ENCODE measurements at regions not wholly inside any gene's neighbourhood (a gene's known extent, or its start where the extent isn't known, plus 50 kb on each side); places are given as distances from the start of the nearest gene placed in this dataset.
"Not testable (repeated sequence)": the region's sequence is repeated elsewhere in the genome, so short reads cannot be mapped to it uniquely, and the experiment has no call there.

DNA sequence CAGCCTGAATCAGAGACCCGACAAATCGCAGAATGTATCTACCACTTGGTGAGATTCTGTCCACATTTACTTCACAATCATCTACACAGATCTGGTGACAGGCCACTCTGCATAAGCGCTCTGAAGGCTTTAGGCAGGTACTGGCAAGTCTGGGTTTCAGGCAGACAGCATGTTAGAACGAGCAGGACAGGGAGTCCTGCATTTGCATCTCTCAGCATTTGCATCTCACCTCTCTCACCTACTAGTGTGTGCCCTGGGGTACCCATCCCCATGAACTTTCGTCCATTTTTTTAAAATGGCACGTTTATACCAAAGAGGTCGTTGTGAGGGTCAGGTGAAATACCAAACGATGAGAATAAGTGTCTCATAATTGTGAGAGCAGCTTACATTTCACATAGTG is 108.2 kb downstream of the SPATA31A1 start:
- peak overlapping the region; percentile 60 for H3K4me3 ChIP-seq (ENCODE audit: low read depth, low read length)
- not testable (repeated sequence) for DNase-seq (ENCODE audit: low read depth)

DNA sequence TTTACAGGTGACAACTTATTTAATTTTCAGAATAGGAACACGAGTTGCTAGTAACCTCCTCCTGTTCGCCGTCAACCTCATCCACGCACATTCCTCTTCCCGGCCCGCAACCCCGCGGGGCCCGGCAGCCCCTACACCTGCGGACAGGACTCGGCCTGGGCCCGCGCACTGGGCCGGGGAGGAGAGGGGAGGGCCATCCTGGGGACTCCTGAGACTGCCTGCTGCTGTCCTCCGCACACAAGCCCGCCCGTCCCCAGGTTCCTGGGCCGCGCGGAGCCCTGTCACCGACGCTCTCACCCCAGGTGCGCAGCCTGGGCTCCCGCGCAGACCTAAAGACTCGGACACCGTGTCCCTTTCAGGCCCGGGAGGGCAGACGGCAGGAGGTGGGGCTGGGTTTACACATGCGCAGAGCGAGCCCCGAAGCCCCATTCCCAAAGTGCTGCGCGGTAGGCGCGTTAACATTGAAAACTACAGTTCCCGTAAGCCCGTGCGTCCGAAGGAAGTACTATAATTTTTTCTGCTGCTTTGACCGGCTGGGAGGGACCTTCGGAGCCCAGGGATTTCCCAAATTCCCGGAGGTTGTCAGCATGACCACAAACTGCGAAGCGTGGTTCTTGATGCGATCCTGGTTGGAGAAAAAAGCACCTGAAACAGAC is 108.8 kb downstream of the SPATA31A1 start:
- H3K4me3 ChIP-seq (ENCODE audit: low read depth, low read length): peak overlapping the region; percentile 60
- DNase-seq (ENCODE audit: low read depth): peak; percentile 90

DNA sequence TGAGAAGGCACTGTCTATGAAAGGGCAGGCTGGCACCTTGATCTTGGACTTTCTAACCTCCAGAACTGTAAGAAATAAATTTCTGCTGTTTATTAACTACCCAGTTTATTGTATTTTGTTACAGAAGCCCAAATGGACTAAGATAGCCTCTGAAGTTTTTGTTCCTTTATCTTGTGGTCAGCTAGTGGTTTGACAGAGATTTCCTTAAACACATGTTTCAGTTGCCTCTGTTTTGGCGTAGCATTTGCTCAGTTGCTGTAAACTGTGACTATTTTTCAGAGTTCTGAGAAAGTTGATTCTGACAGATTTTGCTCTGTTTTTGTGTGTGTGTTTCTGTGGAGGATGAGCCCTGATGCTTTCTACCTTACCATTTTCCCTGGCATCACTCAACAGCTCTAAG is 119.0 kb downstream of the SPATA31A1 start:
- not testable (repeated sequence) for H3K4me3 ChIP-seq (ENCODE audit: low read depth, low read length); DNase-seq (ENCODE audit: low read depth)

DNA sequence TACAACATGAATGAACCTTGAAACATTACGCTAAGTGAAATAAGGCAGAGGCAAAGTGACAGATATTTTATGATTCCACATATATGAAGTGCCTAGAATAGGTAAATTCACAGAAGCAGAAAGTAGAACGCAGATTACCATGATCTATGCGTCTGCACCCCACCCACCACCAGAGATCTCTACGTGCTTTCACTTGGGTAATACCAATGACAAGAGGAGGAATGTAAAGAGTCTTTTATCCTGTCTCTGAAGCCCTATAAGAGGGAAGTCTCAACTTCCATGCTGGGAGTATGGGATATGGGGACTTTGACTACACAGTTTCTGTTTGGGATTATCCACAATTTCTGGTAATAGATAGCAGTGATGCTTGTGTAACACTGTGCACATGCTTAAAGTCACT is 127.6 kb downstream of the SPATA31A1 start:
- DNase-seq (ENCODE audit: low read depth); H3K4me3 ChIP-seq (ENCODE audit: low read depth, low read length): not testable (repeated sequence)

DNA sequence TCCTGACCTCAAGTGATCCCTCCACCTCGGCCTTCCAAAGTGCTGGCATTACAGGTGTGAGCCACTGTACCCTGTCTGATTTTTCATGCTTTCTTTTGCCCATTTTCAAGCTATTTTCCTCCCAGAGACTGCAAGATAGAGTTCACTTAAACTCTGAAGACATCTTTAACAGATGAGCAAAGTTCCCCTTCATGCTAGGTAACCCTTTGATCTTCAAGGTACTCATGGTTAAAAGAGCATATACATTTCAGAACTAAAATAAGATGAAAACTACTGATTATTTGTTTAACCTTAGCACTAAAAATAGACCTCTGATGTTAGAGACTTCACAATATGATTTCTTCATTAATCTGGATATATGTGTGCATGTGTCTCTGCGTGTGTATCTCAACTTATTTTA is 128.4 kb downstream of the SPATA31A1 start:
- not testable (repeated sequence) for DNase-seq (ENCODE audit: low read depth); H3K4me3 ChIP-seq (ENCODE audit: low read depth, low read length)

DNA sequence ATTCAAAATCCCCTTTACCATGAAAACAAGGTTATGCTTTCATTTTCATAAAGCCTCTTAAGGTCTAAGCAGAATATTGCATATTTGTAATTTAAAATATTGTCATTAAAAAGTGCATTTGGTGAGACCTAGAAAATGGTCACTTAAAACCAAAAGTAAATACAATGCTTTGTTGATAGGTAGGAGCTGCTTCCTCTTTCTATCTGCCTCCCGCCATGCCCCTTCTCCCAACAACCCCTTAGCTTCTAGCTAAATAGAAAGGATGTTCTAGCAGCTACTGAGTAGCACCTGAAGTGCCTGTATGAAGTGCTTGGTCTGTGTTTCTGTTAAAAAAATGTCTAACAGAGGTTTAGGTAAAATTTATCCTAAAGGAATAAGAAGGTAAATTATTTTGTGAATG is 128.8 kb downstream of the SPATA31A1 start:
- H3K4me3 ChIP-seq (ENCODE audit: low read depth, low read length); DNase-seq (ENCODE audit: low read depth): not testable (repeated sequence)

DNA sequence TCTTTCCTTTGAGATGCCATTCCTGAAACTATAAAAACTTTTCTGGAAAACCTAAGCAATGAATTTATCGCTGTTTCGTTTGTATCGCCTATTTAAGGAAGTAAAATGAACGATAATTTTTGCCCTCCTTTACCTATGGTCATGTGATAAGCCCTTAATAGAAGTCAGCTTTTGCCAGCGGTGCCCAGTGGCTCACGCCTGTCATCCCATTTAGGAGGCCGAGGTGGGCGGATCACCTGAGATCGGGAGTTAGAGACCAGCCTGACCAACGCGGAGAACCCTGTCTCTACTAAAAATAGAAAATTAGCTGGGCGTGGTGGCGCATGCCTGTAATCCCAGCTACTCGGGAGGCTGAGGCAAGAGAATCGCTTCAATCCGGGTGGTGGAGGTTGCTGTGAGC is 132.0 kb downstream of the SPATA31A1 start:
- DNase-seq (ENCODE audit: low read depth); H3K4me3 ChIP-seq (ENCODE audit: low read depth, low read length): not testable (repeated sequence)

DNA sequence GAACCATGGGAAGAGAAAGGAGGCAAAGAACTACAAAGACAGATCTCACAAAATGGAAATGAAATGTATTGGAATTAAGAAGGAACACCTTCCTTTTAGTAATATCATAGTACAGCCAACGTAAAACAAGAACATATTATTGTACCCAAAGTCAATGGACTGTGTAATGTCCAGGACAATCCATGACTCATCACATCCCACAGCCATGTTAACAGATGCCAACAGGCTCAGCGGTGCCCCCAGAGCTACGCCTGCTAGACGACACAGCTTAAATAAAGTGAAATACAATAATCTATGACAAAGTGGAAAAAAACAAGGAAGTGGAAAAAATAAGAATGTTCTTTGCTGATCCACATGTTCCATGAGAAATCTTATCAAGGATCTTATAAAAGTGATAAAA is 140.8 kb downstream of the SPATA31A1 start:
- H3K4me3 ChIP-seq (ENCODE audit: low read depth, low read length); DNase-seq (ENCODE audit: low read depth): not testable (repeated sequence)

DNA sequence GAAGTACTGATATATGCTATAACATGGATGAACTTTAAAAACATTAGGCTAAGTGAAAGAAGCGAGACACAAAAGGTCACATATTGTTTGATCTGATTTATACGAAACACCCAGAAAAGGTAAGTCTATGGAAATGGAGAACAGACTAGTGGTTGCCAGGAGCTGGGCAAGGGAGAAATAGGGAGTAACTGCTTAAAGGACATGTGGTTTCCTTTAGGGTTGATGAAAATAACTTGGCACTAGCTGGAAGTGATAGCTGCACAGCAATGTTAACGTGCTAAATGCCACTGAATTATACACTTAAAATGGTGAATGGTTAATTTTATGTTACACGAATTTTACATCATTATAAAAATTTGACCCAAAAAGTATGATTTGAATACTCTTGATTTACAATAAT is 147.7 kb downstream of the SPATA31A1 start:
- not testable (repeated sequence) for DNase-seq (ENCODE audit: low read depth); H3K4me3 ChIP-seq (ENCODE audit: low read depth, low read length)

DNA sequence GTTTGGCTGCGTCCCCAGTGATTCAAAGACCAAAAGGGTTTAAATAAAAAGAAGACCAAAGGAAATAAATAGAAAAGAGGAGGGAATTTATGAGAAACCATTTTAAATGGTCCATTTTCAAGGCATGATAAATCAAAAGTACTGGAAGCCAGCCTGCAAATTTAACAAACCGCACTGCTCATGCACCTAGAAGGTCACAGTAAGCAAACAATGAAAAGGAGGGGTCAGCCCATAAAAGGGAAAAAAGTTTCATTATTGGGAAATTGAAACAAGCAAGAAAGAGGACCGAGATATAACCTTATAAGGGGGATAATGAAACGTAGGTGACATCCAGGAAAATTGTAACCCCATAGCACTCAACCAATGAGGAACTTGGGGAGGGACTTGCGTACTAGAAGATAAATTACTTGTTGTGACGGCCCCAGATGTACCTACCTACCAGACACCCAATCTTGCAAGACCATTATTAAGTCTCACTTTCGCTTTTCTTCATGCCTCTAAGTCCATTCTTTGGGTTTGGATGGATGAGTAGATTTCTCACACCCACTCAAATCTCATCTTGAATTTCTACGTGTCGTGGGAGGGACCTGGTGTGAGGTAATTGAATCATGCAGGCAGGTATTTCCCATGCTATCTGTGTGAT is 172.0 kb downstream of the SPATA31A1 start:
- H3K4me3 ChIP-seq (ENCODE audit: low read depth, low read length); DNase-seq (ENCODE audit: low read depth): not testable (repeated sequence)

DNA sequence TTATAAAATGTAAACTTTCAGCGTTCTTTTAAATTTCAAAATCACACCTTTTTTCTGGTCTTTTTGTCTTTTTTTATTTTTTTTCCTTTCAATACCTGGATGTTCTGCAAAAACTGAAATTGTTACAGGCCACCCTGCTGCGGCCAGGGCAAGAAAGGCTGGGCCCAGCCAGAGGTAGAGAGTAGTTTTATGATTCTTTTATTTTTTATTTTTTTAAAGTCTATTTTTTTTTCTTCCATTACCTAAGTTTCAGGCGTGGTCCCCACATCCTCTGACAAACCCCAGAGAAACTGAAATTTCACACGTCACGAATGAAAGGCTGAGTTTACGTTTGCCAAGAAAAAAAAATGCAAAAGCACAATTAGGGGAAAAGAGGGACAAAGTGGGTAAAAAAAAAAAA is 177.1 kb downstream of the SPATA31A1 start:
- H3K4me3 ChIP-seq (ENCODE audit: low read depth, low read length); DNase-seq (ENCODE audit: low read depth): not testable (repeated sequence)

DNA sequence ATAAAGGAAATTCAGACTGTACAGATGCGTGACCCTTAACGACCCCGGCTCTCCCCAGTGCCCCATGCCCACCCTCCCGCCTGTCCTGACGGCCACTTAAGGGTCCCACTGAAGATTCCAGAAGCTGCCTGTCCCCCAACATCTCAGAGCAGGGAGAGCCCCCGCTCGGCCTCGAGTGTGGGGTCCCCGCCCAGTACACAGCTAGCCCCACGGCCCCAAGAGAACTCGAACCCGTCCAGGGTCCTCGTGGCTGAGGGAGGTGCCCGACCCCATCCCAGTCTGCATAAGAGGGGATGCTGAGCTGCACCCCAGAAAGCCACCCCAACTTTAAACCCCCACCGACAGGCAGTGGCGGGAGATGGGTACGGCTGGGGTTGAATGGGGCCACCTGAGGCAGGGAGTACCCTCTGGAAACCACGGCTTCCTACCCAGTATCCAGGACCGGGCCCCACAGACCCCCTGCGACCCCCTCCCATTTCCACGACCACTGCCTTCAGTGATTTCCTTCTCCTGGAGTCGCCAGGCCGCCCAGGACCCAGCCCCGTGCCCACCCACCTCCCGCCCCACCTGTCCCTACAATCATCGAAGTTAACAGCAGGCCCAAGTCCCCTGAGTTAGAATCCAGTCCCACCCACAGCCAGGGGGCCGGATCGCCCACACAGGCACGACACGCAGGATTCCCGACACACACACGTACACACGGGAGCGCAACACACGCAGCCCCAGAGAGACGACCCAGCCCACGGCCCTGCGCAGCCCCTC is 177.7 kb downstream of the SPATA31A1 start:
- not testable (repeated sequence) for H3K4me3 ChIP-seq (ENCODE audit: low read depth, low read length); DNase-seq (ENCODE audit: low read depth)

DNA sequence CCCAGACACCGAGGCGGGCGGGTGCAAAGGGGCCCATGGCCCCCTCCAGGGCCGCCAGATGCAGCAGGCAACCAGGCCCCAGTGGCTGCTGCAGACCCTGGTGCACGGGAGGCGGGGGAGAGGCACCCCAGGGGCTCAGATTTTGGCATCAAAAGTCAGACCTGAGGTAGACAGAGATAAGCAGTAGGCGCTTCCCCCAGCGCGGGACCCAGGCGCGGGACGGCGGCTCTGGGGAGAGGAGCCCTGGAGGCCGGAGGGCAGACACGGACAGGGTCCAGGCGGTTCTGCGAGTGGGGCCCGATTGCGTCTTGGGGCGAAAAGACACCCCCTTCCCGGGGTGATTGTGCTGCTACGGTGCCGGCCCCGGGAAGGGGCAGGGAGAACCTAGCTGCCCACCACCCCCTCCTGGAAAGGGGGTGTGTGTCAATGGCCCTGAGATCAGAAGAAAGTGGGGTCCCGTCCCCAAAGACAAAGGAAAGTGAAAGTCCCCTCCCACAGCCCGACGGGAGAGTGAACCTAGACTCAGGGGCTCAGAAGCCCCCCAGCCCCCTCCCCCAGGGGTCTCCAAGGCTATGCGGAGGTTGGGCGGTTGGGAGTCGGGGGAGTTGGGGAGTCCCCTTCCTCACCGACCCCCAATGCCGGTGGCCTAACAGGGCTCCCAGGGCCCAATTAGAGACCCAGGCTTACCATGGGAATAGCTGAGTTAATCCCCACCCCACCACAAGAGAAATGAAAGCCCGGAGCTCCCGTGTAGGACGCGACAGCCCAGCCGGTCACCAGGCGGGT is 178.5 kb downstream of the SPATA31A1 start:
- DNase-seq (ENCODE audit: low read depth); H3K4me3 ChIP-seq (ENCODE audit: low read depth, low read length): not testable (repeated sequence)

DNA sequence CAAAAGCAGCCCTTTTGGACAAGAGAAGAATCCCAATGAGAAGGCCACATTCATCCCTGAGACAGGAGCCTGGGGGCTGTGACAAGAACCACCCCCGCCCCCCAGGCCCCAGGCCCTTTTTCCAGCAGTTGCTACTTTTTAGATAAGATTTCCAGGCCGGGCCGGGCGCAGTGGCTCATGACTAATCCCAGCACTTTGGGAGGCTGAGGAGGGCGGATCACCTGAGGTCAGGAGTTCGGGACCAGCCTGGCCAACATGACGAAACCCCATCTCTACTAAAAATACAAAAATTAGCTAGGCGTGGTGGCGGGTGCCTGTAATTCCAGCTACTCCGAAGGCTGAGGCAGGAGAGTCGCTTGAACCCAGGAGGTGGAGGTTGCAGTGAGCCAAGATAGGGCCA is 179.4 kb downstream of the SPATA31A1 start:
- not testable (repeated sequence) for H3K4me3 ChIP-seq (ENCODE audit: low read depth, low read length); DNase-seq (ENCODE audit: low read depth)

DNA sequence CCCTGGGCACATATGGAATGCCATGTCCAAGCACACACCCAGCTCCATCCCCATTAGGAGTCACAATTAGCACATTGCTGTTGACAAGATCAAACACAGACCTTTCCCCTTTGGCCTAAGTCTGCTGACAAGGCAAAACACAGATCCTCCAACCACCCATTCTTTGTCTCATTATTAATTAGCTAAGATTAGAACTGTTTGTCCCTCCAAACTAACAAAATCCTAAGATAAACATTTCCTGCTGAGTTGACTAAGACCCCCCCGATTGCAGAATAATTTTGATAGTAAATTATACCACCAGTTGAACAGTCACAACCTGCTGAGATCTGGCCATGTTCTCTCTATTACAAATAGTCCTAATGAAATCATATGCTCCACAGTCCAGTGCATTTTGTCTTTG is 186.7 kb downstream of the SPATA31A1 start:
- DNase-seq (ENCODE audit: low read depth): not testable (repeated sequence)

DNA sequence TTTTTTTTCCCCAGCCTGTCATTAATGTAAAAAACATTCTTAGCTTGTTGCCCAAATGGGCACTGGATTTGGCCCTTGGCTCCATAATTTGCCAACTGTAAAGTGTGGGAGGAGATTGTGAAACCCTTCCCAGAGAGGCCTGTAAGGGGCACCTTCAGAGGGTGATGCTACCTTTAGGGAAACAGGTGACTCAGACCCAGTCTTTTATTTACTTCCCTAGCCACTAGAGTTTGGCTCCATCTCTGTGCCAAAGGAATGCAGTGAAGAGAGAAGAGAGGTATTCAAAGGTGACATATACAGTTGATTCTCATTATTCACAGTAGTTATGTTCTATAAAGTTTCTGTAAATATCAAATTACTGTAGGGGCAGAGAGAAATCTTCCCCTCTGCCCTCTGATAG is 189.6 kb downstream of the SPATA31A1 start:
- DNase-seq (ENCODE audit: low read depth); H3K4me3 ChIP-seq (ENCODE audit: low read depth, low read length): not testable (repeated sequence)

More for the DNA sequence above, 186.7 kb downstream of the SPATA31A1 start:
- not testable (repeated sequence) for H3K4me3 ChIP-seq (ENCODE audit: low read depth, low read length)

DNA sequence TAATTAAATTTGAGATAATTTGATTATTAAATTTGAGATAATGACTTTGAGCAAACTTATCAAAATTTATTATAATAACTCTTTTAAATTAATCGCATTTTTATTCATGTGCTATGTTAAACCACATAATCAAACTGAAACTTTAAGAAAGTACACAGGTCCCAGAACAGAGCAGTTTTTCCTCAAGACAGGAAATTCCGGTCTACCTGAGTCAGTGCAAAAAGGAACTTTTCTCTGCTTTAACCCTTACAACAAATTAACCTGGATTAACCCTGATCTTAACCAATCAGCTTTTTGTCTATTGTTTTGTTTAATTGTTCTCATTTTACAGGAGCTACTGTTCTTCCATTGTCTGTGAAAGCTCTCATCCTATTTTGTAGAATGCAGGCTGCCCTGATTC is 195.1 kb downstream of the SPATA31A1 start:
- not testable (repeated sequence) for H3K4me3 ChIP-seq (ENCODE audit: low read depth, low read length); DNase-seq (ENCODE audit: low read depth)

DNA sequence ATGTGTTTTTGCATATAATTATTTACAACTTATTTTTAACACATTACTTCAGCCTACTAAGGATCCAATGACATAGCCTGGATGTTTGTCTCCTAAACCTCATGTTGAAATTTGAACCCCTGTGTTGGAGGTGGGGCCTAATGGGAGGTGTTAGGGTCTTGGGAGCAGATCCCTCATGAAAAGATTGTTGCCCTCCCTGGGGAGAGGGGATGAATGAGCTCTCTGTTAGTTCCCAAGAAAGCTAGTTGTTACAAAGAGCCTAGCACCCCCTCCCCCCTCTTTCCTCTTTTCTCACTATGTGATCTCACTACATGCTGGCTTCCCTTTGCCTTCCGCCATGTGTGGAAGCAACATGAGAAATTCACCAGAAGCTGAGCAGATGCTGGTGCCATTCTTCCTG is 196.1 kb downstream of the SPATA31A1 start:
- DNase-seq (ENCODE audit: low read depth); H3K4me3 ChIP-seq (ENCODE audit: low read depth, low read length): not testable (repeated sequence)

DNA sequence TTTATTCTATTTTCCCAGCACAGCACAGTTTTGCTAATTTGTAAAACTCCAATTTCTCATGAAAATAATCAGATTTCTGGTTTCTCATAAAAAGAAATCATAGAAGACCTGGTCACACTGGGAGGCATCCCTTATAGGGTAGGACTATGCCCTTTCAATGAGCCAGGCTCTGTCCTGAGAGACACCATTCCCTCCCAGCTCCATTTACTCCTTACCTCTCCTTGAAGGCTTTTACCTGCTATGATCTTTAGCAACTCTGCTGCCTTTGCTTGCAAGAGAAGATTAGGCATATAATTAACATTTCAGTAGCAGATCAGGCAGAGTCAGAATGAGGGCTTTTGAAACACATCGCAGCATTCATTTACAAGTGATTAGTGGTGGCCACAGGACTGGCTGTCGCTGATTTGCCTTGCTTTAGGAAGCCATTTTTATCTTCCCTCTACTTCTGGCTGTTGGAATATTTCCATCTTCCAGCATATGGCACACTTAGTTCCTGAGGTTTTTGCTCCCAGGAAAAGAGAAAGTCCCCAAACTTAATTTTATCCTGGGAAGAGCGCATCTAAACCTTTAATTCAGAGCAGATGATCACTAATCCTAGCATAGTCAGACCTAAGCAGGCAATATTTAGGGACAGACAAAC is 196.9 kb downstream of the SPATA31A1 start:
- H3K4me3 ChIP-seq (ENCODE audit: low read depth, low read length); DNase-seq (ENCODE audit: low read depth): not testable (repeated sequence)
